ENCODE measurements at regions not wholly inside any gene's neighbourhood (a gene's known extent, or its start where the extent isn't known, plus 50 kb on each side); places are given as distances from the start of the nearest gene placed in this dataset.

DNA sequence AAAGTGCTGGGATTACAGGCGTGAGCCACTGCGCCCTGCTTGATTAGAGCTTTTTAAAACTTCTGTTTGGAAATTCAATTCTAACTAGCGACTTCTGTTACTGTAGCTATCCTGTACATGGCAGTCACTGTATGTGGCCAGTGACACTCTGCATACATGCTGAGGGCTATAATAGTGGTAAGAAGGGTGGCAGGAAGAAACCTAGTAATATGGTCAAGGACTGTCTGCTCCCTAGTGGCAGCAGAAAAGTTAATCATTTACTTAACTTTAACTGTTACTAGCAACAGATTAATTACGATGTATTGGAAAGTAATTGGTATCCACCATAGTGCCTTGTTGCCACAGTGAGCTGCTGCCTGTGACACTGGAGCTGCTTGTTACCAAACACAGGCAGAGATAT is 149.0 kb downstream of the KITLG start:
- TF ChIP-seq GATA1 (IDR thresholded peaks at IDR 0.05; ENCODE audit: low read depth, low read length) (no peak), POLR2A (IDR thresholded peaks at IDR 0.05; ENCODE audit: low read length) (no peak)
- DNase-seq: no peak

GRCh38 chr12:88432531-88433490 is 147.5 kb downstream of the KITLG start:
- DNase-seq: no peak
- TF ChIP-seq GATA1 (IDR thresholded peaks at IDR 0.05; ENCODE audit: low read depth, low read length) (no peak), POLR2A (IDR thresholded peaks at IDR 0.05; ENCODE audit: low read length) (no peak)

DNA sequence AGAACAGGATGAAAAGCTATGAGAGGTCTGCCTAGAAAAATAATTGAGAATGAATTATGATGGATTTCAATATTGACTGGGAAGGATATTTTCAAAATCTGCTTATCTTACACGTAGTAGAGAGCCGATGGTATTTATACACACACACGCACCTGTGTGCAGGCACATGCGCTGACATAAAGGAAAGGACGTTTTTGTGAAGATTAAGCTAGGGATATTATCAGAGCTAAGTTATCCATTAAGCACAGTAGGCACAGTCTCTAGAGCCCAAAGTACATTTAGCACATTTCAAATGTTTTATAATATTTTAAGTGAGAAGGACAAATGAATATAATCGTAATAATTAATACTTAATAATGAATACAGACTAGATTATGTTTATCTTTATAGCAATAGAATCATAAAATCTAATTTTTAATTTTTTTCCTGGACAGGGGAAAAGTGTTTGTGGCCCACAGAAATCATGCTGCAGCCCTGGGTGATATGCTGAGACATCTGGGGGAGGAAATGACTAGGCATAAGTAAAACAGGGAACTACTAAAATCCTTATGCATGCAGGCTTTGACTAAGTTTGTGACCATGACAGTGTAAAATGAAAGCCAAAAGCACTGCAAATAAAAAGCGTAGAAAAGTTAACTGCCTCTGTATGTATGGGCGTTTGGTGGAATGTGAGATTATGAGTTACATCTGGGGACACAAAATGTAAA is 146.1 kb downstream of the KITLG start:
- DNase-seq: no peak
- TF ChIP-seq GATA1 (IDR thresholded peaks at IDR 0.05; ENCODE audit: low read depth, low read length): no peak
- TF ChIP-seq POLR2A (IDR thresholded peaks at IDR 0.05; ENCODE audit: low read length): no peak

DNA sequence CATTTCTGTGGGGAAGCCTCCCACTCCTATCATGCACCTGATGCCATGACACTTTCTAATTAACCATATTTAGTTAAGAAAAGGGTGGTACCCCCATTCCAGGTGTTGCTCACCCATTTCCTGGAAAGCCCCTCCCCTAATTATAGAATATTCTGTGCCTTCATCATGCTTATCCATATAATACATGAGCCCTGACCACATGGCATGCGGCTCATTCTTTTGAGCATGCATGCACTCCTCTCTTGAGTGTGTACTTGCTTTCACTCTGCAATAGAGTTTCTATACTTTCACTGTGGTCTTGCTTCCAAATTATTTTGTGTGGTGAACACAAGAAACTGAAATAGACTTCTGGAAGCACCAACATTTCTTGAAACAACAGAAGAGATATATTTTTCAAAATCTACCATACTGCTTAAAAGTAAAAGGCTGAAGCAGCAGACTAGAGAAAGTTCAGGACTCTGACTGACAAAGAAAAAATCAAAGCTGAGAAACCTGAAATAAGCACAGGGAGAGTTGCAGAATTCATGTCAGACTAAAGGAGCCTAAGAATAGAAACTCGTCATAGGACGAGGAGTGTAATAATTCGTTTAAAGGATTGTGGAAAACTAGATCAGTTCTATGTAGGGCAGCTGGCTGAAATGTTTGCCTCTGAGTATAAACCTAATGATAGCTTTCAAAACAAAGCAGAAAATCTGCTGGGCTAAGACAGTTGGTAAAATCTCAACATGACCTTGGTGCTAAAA is 144.8 kb downstream of the KITLG start:
- DNase-seq: no peak
- TF ChIP-seq POLR2A (IDR thresholded peaks at IDR 0.05; ENCODE audit: low read length): no peak
- TF ChIP-seq GATA1 (IDR thresholded peaks at IDR 0.05; ENCODE audit: low read depth, low read length): no peak

DNA sequence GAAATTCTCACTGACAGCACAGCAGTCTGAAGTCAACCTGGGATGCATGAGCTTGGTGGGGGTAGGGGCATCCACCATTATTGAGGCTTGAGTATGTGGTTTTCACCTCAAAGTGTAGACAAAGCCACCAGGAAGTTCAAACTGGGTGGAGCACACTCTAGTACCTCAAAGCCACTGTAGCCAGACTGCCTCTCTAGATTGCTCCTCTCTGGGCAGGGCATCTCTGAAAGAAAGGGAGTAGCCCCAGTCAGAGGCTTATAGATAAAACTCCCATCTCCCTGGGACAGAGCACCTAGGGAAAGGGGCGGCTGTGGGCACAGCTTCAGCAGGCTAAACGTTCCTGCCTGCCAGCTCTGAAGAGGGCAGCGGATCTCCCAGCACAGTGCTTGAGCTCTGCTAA is 143.0 kb downstream of the KITLG start:
- no peak for DNase-seq
- no peak for TF ChIP-seq POLR2A (IDR thresholded peaks at IDR 0.05; ENCODE audit: low read length)
- TF ChIP-seq GATA1 (IDR thresholded peaks at IDR 0.05; ENCODE audit: low read depth, low read length): no peak

All from erythroblast (primary cell).